NCI-H774 (cell line): ENCODE measurements at regions not wholly inside any gene's neighbourhood (a gene's known extent, or its start where the extent isn't known, plus 50 kb on each side); places are given as distances from the start of the nearest gene placed in this dataset.

Experiments used
- DNase-seq: peaks from one replicate; lab custom pipeline; 2025; lab: John Stamatoyannopoulos, UW

- no peak for DNase-seq
These were observed 289.4 kb upstream of the SASH1 start for GRCh38 chr6:148053209-148053608.

GRCh38 chr6:148053796-148054195, 288.8 kb upstream of the SASH1 start:
- no peak for DNase-seq

GRCh38 chr6:148054219-148054618, 288.4 kb upstream of the SASH1 start:
- DNase-seq, result no peak

- DNase-seq, result no peak
These were observed 287.2 kb upstream of the SASH1 start for GRCh38 chr6:148055419-148055818.

- DNase-seq, result no peak
These were observed 282.8 kb upstream of the SASH1 start for GRCh38 chr6:148059869-148060268.

- no peak for DNase-seq
These were observed 278.1 kb upstream of the SASH1 start for GRCh38 chr6:148064406-148065134.

GRCh38 chr6:148068437-148069061, 274.1 kb upstream of the SASH1 start:
- DNase-seq, result no peak

- no peak for DNase-seq
These were observed 273.4 kb upstream of the SASH1 start for GRCh38 chr6:148069256-148069655.

GRCh38 chr6:148074291-148074690, 268.3 kb upstream of the SASH1 start:
- no peak for DNase-seq

- DNase-seq, result no peak
These were observed 267.9 kb upstream of the SASH1 start for GRCh38 chr6:148074738-148075137.

- DNase-seq, result no peak
These were observed 267.3 kb upstream of the SASH1 start for GRCh38 chr6:148075352-148075751.

GRCh38 chr6:148076051-148076450, 266.6 kb upstream of the SASH1 start:
- no peak for DNase-seq

- DNase-seq, result no peak
These were observed 262.3 kb upstream of the SASH1 start for GRCh38 chr6:148080315-148080714.

- no peak for DNase-seq
These were observed 261.6 kb upstream of the SASH1 start for GRCh38 chr6:148081076-148081475.

GRCh38 chr6:148082044-148082443, 260.6 kb upstream of the SASH1 start:
- no peak for DNase-seq

- DNase-seq, result no peak
These were observed 259.9 kb upstream of the SASH1 start for GRCh38 chr6:148082696-148083095.

- no peak for DNase-seq
These were observed 256.9 kb upstream of the SASH1 start for GRCh38 chr6:148085631-148086331.

- DNase-seq, result no peak
These were observed 256.3 kb upstream of the SASH1 start for GRCh38 chr6:148086386-148086785.

- DNase-seq, result no peak
These were observed 255.8 kb upstream of the SASH1 start for GRCh38 chr6:148086843-148087242.

GRCh38 chr6:148087659-148088058, 255.0 kb upstream of the SASH1 start:
- no peak for DNase-seq

- no peak for DNase-seq
These were observed 252.3 kb upstream of the SASH1 start for GRCh38 chr6:148090326-148090725.

- no peak for DNase-seq
These were observed 251.2 kb upstream of the SASH1 start for GRCh38 chr6:148091394-148091793.

GRCh38 chr6:148103436-148103835, 239.2 kb upstream of the SASH1 start:
- DNase-seq, result no peak
